NCI-H146 treated with DMSO at 0.1 percent for 48 hours (cell line): ENCODE measurements at regions not wholly inside any gene's neighbourhood (a gene's known extent, or its start where the extent isn't known, plus 50 kb on each side); places are given as distances from the start of the nearest gene placed in this dataset.

ENCODE experiments used
- DNase-seq: peaks from one replicate; lab custom pipeline; 2025; ENCODE audit not compliant: unreplicated experiment; lab: John Stamatoyannopoulos, UW

GRCh38 chr6:126526996-126527606 is 187.2 kb downstream of the CENPW start:
- no peak for DNase-seq

- no peak for DNase-seq
Measured at GRCh38 chr6:126529637-126530362, 189.9 kb downstream of the CENPW start.

GRCh38 chr6:126530775-126531174 is 190.9 kb downstream of the CENPW start:
- no peak for DNase-seq

- no peak for DNase-seq
Measured at GRCh38 chr6:126531286-126531685, 191.4 kb downstream of the CENPW start.

- no peak for DNase-seq
Measured at GRCh38 chr6:126531840-126532239, 191.9 kb downstream of the CENPW start.

- no peak for DNase-seq
Measured at GRCh38 chr6:126534401-126534800, 194.5 kb downstream of the CENPW start.

- DNase-seq = peak; percentile 65
Measured at GRCh38 chr6:126535138-126535537, 195.2 kb downstream of the CENPW start.

- no peak for DNase-seq
Measured at GRCh38 chr6:126535595-126535994, 195.7 kb downstream of the CENPW start.

GRCh38 chr6:126537061-126537816 is 197.3 kb downstream of the CENPW start:
- DNase-seq = no peak

GRCh38 chr6:126539022-126539421 is 199.1 kb downstream of the CENPW start:
- DNase-seq = no peak

- DNase-seq = no peak
Measured at GRCh38 chr6:126540161-126540560, 200.2 kb downstream of the CENPW start.

GRCh38 chr6:126541806-126542491 is 202.0 kb downstream of the CENPW start:
- DNase-seq = no peak

- no peak for DNase-seq
Measured at GRCh38 chr6:126546541-126547120, 206.7 kb downstream of the CENPW start.

GRCh38 chr6:126548300-126548699 is 208.4 kb downstream of the CENPW start:
- DNase-seq = no peak

GRCh38 chr6:126550323-126550722 is 210.4 kb downstream of the CENPW start:
- no peak for DNase-seq

- no peak for DNase-seq
Measured at GRCh38 chr6:126551832-126552231, 211.9 kb downstream of the CENPW start.

GRCh38 chr6:126553854-126554253 is 213.9 kb downstream of the CENPW start:
- no peak for DNase-seq

GRCh38 chr6:126570507-126570906 is 230.6 kb downstream of the CENPW start:
- no peak for DNase-seq

- DNase-seq = no peak
Measured at GRCh38 chr6:126574301-126574700, 234.4 kb downstream of the CENPW start.

GRCh38 chr6:126581316-126581715 is 241.4 kb downstream of the CENPW start:
- no peak for DNase-seq

GRCh38 chr6:126600258-126600916 is 260.5 kb downstream of the CENPW start:
- no peak for DNase-seq
